ENCODE measurements at regions not wholly inside any gene's neighbourhood (a gene's known extent, or its start where the extent isn't known, plus 50 kb on each side); places are given as distances from the start of the nearest gene placed in this dataset.

DNA sequence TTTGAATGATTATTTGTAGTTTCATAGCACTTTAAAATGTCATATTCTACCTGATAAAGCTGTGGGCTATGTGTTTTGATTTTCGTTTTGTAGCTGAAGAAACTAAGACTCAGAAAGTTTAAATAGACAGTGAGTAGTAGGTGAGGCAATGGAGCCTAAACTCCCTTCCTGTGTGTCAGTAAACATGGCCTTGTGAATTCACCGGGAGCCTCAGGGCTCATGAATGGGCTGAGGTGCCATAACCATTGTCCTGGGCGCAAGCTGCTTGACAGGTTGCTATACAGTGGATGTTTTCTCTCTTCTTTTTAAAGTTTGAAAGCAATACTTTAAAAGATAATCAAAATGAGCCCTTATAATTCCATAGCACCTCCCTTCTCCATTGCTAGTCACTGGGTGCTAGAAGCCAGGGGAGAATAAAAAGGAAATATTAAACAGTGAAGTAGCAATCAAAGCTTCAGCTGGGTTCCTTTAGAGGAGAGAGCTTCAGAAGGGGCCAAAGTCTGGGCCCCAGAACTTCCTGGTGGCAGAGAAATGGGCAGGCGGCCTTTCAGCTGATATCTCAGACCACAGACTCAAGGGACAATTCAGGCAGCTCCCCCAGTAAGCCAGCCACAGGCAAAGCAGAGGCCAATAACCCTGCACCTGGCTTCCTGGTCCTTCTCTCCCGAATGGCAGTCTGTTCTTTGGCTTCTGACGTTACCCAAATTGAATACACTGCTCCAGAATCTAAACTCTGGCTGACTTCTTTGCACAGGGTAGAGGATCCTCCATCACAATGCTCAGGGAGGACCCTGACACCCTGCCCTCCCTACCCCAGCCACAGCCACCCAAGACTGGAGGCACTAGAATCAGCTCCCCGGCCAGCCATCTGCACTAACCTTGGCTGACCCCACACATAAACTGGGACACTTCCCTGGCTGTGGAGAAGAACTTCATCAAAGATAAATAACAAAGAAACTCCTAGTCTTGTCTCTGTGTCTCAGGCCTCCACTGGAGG is 51.8 kb upstream of the NPAS2 start:
- TF ChIP-seq, protein P1, sequence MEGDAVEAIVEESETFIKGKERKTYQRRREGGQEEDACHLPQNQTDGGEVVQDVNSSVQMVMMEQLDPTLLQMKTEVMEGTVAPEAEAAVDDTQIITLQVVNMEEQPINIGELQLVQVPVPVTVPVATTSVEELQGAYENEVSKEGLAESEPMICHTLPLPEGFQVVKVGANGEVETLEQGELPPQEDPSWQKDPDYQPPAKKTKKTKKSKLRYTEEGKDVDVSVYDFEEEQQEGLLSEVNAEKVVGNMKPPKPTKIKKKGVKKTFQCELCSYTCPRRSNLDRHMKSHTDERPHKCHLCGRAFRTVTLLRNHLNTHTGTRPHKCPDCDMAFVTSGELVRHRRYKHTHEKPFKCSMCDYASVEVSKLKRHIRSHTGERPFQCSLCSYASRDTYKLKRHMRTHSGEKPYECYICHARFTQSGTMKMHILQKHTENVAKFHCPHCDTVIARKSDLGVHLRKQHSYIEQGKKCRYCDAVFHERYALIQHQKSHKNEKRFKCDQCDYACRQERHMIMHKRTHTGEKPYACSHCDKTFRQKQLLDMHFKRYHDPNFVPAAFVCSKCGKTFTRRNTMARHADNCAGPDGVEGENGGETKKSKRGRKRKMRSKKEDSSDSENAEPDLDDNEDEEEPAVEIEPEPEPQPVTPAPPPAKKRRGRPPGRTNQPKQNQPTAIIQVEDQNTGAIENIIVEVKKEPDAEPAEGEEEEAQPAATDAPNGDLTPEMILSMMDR (IDR thresholded peaks at IDR 0.05; ENCODE audit: low read depth, low read length, poor library complexity, severe bottlenecking), result no peak
- TF ChIP-seq EZH2phosphoT487 (IDR thresholded peaks at IDR 0.05; ENCODE audit: borderline replicate concordance, low read length), result no peak
